SK-N-MC (cell line): ENCODE measurements at regions not wholly inside any gene's neighbourhood (a gene's known extent, or its start where the extent isn't known, plus 50 kb on each side); places are given as distances from the start of the nearest gene placed in this dataset.

Experiments used
- EZH2 ChIP-seq: fragments of 200-600 bp; sonication (generic); IDR thresholded peaks from one replicate; pipeline ENCODE4 v1.6.1; 2017; ENCODE audit warnings: antibody characterized with exemption
- FOXP2 ChIP-seq: optimal IDR thresholded peaks from 2 replicates; pipeline ENCODE3; 2011; ENCODE audit warnings: mild to moderate bottlenecking, moderate library complexity; ENCODE audit not compliant: insufficient read depth; ENCODE audit errors: extremely low read length, control extremely low read depth
- POLR2AphosphoS5 ChIP-seq: IDR thresholded peaks from 2 replicates; pipeline ENCODE4 v1.6.1; 2012; ENCODE audit warnings: mild to moderate bottlenecking, low read depth, low read length, borderline replicate concordance

DNA sequence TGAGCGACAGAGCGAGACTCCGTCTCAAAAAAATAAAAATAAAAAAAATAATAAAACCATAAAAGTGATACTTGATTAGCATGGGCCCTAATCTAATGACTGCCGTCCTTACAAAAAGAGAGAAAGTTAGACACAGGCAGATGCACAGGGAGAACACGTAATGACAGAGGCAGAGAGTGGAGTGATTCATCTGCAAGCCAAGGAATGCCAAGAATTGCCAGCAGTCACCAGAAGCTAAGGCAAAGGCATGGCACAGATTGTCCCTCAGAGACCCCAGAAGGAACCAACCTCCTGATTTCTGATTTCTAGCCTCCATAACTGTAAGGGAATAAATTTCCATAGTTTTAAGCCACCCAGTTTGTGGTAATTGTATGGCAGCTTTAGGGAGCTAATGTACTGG lies 79.6 kb upstream of the FREM1 start:
- TF ChIP-seq POLR2AphosphoS5 (no peak), EZH2 (no peak), FOXP2 (no peak)
